Stimulated activated CD4-positive, alpha-beta T cell treated with anti-CD3 and anti-CD28 coated beads, Interleukin-2, amount 100 ng/mL, for 24 hours (primary cell): ENCODE measurements at regions not wholly inside any gene's neighbourhood (a gene's known extent, or its start where the extent isn't known, plus 50 kb on each side); places are given as distances from the start of the nearest gene placed in this dataset.

Experiments used
- DNase-seq, 2 donors: peaks; one replicate each; pipeline ENCODE4 v3.0.0-alpha.2; 2020

GRCh38 chr4:38609614-38610013 is 54.4 kb upstream of the KLF3 start:
- DNase-seq: no peak

GRCh38 chr4:38610521-38610920 is 53.5 kb upstream of the KLF3 start:
- DNase-seq: no peak

GRCh38 chr4:38610966-38611431 is 53.0 kb upstream of the KLF3 start:
- no peak for DNase-seq

GRCh38 chr4:38611676-38612075 is 52.3 kb upstream of the KLF3 start:
- DNase-seq: no peak

- no peak for DNase-seq
These were observed 51.2 kb upstream of the KLF3 start for GRCh38 chr4:38612646-38613414.
